B cell (primary cell): ENCODE measurements at regions not wholly inside any gene's neighbourhood (a gene's known extent, or its start where the extent isn't known, plus 50 kb on each side); places are given as distances from the start of the nearest gene placed in this dataset.

Experiments used
- ATAC-seq: fragments of 200-7000 bp; cut with Tn5 transposase; one replicate; pipeline ENCODE4 v1.10.0; 2021; ENCODE audit warnings: low read depth, mild to moderate bottlenecking, moderate number of reproducible peaks, moderate library complexity
- CTCF ChIA-PET: fragments of 350-600 bp; sonication (Branson Sonifier 250); formaldehyde crosslinking; loops from one replicate; lab custom pipeline; 2021; ENCODE audit warnings: antibody characterized with exemption, inconsistent platforms; lab: Charles Lee
- POLR2A ChIA-PET: fragments of 350-600 bp; sonication (Branson Sonifier 250); formaldehyde crosslinking; loops from one replicate; lab custom pipeline; 2021; ENCODE audit warnings: antibody characterized with exemption; lab: Charles Lee
- DNase-seq: peaks from one replicate; pipeline ENCODE4 v3.0.0; 2013
- H2AFZ ChIP-seq: 2 replicates; pipeline ENCODE4 v1.6.1; 2012; ENCODE audit warnings: mild to moderate bottlenecking, low read depth, low read length; ENCODE audit not compliant: insufficient read depth, poor library complexity, severe bottlenecking
- H3K27ac ChIP-seq, 2 donors: 1 replicate in 1 of 2; 2 replicates in 1 of 2; pipeline ENCODE4 v1.5.1; 2012 to 2013; ENCODE audit warnings: low read length in 2 of 2, mild to moderate bottlenecking in 2 of 2, moderate library complexity in 1 of 2
- H3K27me3 ChIP-seq, 4 experiments: fragments of 200-600 bp in 1 of 4; sonication (generic) in 1 of 4; replicated peaks in 1 of 4; 1 replicate in 2 of 4; 2 replicates in 2 of 4; pipeline versions ENCODE4 v1.6.1 to v1.7.0; 2013 to 2016; ENCODE audit warnings: low read length in 3 of 4, mild to moderate bottlenecking in 2 of 4, mixed read lengths in 1 of 4, moderate library complexity in 1 of 4; ENCODE audit not compliant: insufficient read depth in 4 of 4, control insufficient read depth in 3 of 4; ENCODE audit errors: control extremely low read depth in 1 of 4
- H3K36me3 ChIP-seq, 2 experiments: replicated peaks in 1 of 2; 1 replicate in 1 of 2; 2 replicates in 1 of 2; pipeline versions ENCODE4 v1.6.1 to v1.7.1; 2013; ENCODE audit warnings: low read length in 1 of 2; ENCODE audit not compliant: insufficient read depth in 2 of 2, control insufficient read depth in 1 of 2; ENCODE audit errors: control extremely low read depth in 1 of 2, extremely low read depth in 1 of 2
- H3K4me1 ChIP-seq, 2 donors: fragments of 200-600 bp in 1 of 2; sonication (generic) in 1 of 2; 1 replicate in 1 of 2; 2 replicates in 1 of 2; pipeline versions ENCODE4 v1.5.1 to v1.6.1; 2013 to 2017; ENCODE audit warnings: low read length in 2 of 2; ENCODE audit not compliant: control insufficient read depth in 2 of 2, insufficient read depth in 2 of 2
- H3K4me2 ChIP-seq: replicated peaks from 2 replicates; pipeline ENCODE3; 2012; ENCODE audit warnings: mild to moderate bottlenecking, low read depth, low read length; ENCODE audit not compliant: poor library complexity, severe bottlenecking
- H3K4me3 ChIP-seq, 5 experiments: fragments of 200-600 bp in 1 of 5; sonication (generic) in 1 of 5; 1 replicate in 3 of 5; 2 replicates in 2 of 5; pipeline versions ENCODE4 v1.5.1 to v1.7.0; 2011 to 2016; ENCODE audit warnings: low read length in 4 of 5, mild to moderate bottlenecking in 4 of 5, low read depth in 2 of 5, control low read depth in 1 of 5, moderate library complexity in 1 of 5; ENCODE audit not compliant: insufficient read depth in 1 of 5; ENCODE audit errors: control extremely low read depth in 1 of 5, extremely low read depth in 1 of 5
- H3K79me2 ChIP-seq: fragments of 200-600 bp; sonication (generic); one replicate; pipeline ENCODE4 v1.6.0; 2016; ENCODE audit warnings: low read length; ENCODE audit not compliant: control insufficient read depth, insufficient read depth
- H3K9ac ChIP-seq: fragments of 200-600 bp; sonication (generic); 2 replicates; pipeline ENCODE4 v1.6.1; 2017; ENCODE audit warnings: mild to moderate bottlenecking, low read length, moderate library complexity
- H3K9me3 ChIP-seq, 3 donors: one replicate each; pipeline versions ENCODE4 v1.6.1 to v1.7.1; 2013; ENCODE audit warnings: low read length in 2 of 3; ENCODE audit not compliant: control insufficient read depth in 2 of 3, insufficient read depth in 1 of 3; ENCODE audit errors: control extremely low read depth in 1 of 3
- H4K20me1 ChIP-seq: 2 replicates; pipeline ENCODE4 v1.6.0; 2012; ENCODE audit warnings: mild to moderate bottlenecking, low read length; ENCODE audit not compliant: insufficient read depth, control insufficient read depth, poor library complexity, severe bottlenecking
- H3K27ac Mint-ChIP-seq: one replicate; pipeline ENCODE4 v1.8.0; 2021; ENCODE audit warnings: mixed read lengths
- H3K27me3 Mint-ChIP-seq: one replicate; pipeline ENCODE4 v1.8.0; 2021; ENCODE audit warnings: mixed read lengths
- H3K4me1 Mint-ChIP-seq: one replicate; pipeline ENCODE4 v1.8.0; 2021; ENCODE audit warnings: mixed read lengths
- H3K4me3 Mint-ChIP-seq: one replicate; pipeline ENCODE4 v1.8.0; 2021; ENCODE audit warnings: mixed read lengths
- H3K9me3 Mint-ChIP-seq: one replicate; pipeline ENCODE4 v1.8.0; 2022; ENCODE audit warnings: mixed read lengths; ENCODE audit not compliant: insufficient read depth
- EZH2 ChIP-seq: IDR thresholded peaks from 2 replicates; pipeline ENCODE4 v1.6.1; 2012; ENCODE audit warnings: borderline replicate concordance, low read depth, mild to moderate bottlenecking, moderate library complexity, low read length; ENCODE audit not compliant: insufficient read depth, poor library complexity, severe bottlenecking
- WGBS: methylation state at CpG from one replicate; pipeline ENCODE4 v1.1.5; 2013; ENCODE audit warnings: missing lambda C conversion rate; ENCODE audit not compliant: insufficient coverage; 5-methylcytosine and 5-hydroxymethylcytosine counted together
- intact Hi-C: fragments of 100-400 bp; cut with micrococcal nuclease; formaldehyde crosslinking; loops from one replicate; pipeline ENCODE4 v1.10.0; 2022
- TF ChIP-seq, protein P1 (sequence below): fragments of 200-600 bp; IDR thresholded peaks from one replicate; pipeline ENCODE4 v1.8.0; 2022; ENCODE audit warnings: antibody characterized with exemption, mild to moderate bottlenecking

DNA sequence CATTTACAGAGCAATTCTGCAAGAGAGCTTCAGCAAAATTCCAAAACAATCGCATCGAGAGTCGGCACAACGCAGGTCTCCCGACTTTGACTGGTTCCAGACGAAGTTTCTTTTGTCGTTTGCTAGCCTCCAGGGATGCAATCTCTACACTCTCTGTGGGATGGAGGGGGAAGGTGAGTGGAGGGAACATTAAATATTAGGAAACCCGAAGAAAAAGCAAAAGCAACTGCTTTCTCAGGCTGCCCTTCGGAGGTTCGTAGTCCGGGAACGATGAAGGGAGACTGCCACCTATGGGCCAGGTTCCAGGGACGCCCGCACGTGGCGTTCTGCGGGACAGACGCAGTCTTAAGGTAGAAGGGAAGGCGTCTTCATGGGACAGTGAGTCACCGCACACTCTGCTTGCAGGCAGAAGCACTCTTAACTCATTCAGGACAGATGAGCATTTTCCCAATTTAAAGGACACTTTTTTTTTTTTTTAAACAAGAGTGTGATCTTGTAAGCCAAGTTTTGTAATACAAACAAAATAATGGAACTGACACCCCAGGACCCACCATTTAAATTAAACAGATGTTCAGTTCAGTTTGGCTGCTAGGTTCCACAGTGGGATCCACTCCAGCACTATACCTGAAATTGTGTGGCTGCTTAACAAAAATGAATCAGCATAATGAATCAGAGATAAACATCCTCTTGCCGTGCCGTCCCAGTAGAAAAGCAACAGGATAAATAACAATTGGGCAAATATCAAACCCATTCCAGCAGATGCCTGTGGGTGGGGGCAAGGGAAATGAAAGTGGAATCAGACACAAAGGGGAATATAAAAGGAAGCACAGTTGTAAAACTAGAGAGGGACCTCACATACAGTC lies 65.8 kb upstream of the ARMC2 start:
- Histone ChIP-seq H3K36me3 (no peaks in the 10 kb centered on the region), H3K9ac (peak overlapping the region; percentile 69), H4K20me1 (no peaks in the 10 kb centered on the region), H3K9me3 (no peaks in the 10 kb centered on the region), H3K27ac (no peak overlapping the region), H3K4me1 (peaks cover 23 to 31% of the 10 kb centered on the region in 2 donors), H2AFZ (peak overlapping the region; percentile 79), H3K79me2 (no peaks in the 10 kb centered on the region), H3K27me3 (peaks cover 0 to 20% (median 8%) of the 10 kb centered on the region in 4 experiments), H3K4me3 (peak overlapping the region; percentile 43 to 78 (median 59)), H3K4me2 (peak overlapping the region; percentile 80)
- ChIA-PET POLR2A (interaction anchor here (0.6 kb wide), 1 partner anchor 218 kb away, joined by 4 read pairs; no protein-coding TSS in a partner anchor), CTCF (interaction anchor here (0.7 to 4.2 kb wide), 10 partner anchors 53 to 291 kb away, joined by 3 to 80 read pairs (median 5); no protein-coding TSS in a partner anchor)
- no peaks in the 10 kb centered on the region for H3K9me3 Mint-ChIP-seq
- intact Hi-C loops: loop anchor here (1.0 to 5.0 kb wide), 6 partner anchors 53 to 600 kb away; partner anchors contain the start of gene CD164
- peaks cover 25% of the 10 kb centered on the region for H3K4me1 Mint-ChIP-seq
- peak; percentile 84 for DNase-seq
- peaks cover 27% of the 10 kb centered on the region for H3K27me3 Mint-ChIP-seq
- no peak overlapping the region for H3K27ac Mint-ChIP-seq
- 2% methylated on average over 18 of the region's 22 CpGs for WGBS
- H3K4me3 Mint-ChIP-seq: peak overlapping the region; percentile 81
- ATAC-seq: peak; percentile 96
- TF ChIP-seq EZH2: no peak
- TF ChIP-seq, protein P1, sequence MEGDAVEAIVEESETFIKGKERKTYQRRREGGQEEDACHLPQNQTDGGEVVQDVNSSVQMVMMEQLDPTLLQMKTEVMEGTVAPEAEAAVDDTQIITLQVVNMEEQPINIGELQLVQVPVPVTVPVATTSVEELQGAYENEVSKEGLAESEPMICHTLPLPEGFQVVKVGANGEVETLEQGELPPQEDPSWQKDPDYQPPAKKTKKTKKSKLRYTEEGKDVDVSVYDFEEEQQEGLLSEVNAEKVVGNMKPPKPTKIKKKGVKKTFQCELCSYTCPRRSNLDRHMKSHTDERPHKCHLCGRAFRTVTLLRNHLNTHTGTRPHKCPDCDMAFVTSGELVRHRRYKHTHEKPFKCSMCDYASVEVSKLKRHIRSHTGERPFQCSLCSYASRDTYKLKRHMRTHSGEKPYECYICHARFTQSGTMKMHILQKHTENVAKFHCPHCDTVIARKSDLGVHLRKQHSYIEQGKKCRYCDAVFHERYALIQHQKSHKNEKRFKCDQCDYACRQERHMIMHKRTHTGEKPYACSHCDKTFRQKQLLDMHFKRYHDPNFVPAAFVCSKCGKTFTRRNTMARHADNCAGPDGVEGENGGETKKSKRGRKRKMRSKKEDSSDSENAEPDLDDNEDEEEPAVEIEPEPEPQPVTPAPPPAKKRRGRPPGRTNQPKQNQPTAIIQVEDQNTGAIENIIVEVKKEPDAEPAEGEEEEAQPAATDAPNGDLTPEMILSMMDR: peak; percentile 84

GRCh38 chr6:108785653-108786052 lies 62.6 kb upstream of the ARMC2 start:
- POLR2A ChIA-PET: no interaction called here
- Histone ChIP-seq H3K27ac (no peak overlapping the region), H3K9me3 (peaks cover 0 to 4% (median 3%) of the 10 kb centered on the region in 3 donors), H4K20me1 (no peaks in the 10 kb centered on the region), H3K9ac (no peak overlapping the region), H3K4me1 (peaks cover 11 to 12% of the 10 kb centered on the region in 2 donors), H3K36me3 (no peaks in the 10 kb centered on the region), H3K4me2 (no peak overlapping the region), H3K4me3 (no peak overlapping the region), H3K79me2 (no peaks in the 10 kb centered on the region), H3K27me3 (peaks cover 0 to 20% (median 8%) of the 10 kb centered on the region in 4 experiments), H2AFZ (no peak overlapping the region)
- Mint-ChIP-seq H3K4me1 (peaks cover 10% of the 10 kb centered on the region), H3K4me3 (no peak overlapping the region), H3K9me3 (peaks cover 8% of the 10 kb centered on the region), H3K27ac (no peak overlapping the region), H3K27me3 (peaks cover 34% of the 10 kb centered on the region)
- no peak for TF ChIP-seq EZH2
- TF ChIP-seq, protein P1: no peak
- DNase-seq (no peak), ATAC-seq (no peak)
- 95% methylated on average over 6 of the region's 7 CpGs for WGBS
- CTCF ChIA-PET: interaction anchor here (0.8 to 4.2 kb wide), 5 partner anchors 228 to 287 kb away, joined by 3 to 80 read pairs (median 3); no protein-coding TSS in a partner anchor
- intact Hi-C loops: no loop called here
